ENCODE measurements at regions not wholly inside any gene's neighbourhood (a gene's known extent, or its start where the extent isn't known, plus 50 kb on each side); places are given as distances from the start of the nearest gene placed in this dataset.
A peak's percentile ranks its signal among the peaks of the same experiment; 100 is the strongest.

DNA sequence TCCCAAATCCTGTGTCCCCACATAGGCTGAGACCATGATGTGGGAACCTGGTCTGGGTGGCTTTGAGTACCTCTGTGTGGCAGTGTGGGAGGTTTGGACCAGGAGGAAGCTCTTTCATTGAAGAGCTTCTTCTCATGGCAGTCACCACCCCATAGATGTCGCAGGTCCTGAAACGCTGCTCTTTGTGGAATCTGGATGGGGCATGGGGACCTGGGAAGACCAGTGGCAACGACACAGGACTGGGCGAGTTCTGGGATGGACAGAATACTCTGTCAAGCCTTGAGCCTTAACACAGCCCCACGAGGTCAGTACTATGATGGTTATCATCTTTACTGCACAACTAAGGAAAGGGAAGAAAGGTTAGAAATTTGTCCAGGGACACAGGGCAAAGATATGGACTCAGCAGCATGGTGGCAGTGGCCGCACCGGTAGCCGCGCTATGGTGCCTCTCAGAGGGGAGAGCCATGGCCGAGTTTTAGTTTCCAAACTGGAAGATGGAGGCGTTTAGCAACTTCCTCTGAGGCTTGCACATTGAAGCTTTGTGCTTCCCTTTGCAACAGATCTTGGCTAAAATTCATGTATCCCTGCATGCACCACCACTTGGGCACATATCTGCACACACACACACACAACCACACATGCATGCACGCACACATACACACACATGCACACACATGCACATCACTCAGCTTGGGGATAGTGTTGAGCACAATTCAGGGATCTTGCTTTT lies 117.7 kb upstream of the C1orf174 start:
- TF ChIP-seq, protein P1, sequence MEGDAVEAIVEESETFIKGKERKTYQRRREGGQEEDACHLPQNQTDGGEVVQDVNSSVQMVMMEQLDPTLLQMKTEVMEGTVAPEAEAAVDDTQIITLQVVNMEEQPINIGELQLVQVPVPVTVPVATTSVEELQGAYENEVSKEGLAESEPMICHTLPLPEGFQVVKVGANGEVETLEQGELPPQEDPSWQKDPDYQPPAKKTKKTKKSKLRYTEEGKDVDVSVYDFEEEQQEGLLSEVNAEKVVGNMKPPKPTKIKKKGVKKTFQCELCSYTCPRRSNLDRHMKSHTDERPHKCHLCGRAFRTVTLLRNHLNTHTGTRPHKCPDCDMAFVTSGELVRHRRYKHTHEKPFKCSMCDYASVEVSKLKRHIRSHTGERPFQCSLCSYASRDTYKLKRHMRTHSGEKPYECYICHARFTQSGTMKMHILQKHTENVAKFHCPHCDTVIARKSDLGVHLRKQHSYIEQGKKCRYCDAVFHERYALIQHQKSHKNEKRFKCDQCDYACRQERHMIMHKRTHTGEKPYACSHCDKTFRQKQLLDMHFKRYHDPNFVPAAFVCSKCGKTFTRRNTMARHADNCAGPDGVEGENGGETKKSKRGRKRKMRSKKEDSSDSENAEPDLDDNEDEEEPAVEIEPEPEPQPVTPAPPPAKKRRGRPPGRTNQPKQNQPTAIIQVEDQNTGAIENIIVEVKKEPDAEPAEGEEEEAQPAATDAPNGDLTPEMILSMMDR (IDR thresholded peaks at IDR 0.05; ENCODE audit: borderline replicate concordance, extremely low read depth, low read length, poor library complexity, severe bottlenecking): peak; percentile 7
- no peak for TF ChIP-seq EZH2 (IDR thresholded peaks at IDR 0.05; ENCODE audit: borderline replicate concordance, low read depth, low read length, severe bottlenecking)

Measured in DND-41 (cell line).